CD8-positive, alpha-beta memory T cell (primary cell): ENCODE measurements at regions not wholly inside any gene's neighbourhood (a gene's known extent, or its start where the extent isn't known, plus 50 kb on each side); places are given as distances from the start of the nearest gene placed in this dataset.

Experiments
- CTCF ChIA-PET: fragments of 350-600 bp; sonication (Branson Sonifier 250); formaldehyde crosslinking; loops from one replicate; lab custom pipeline; 2021; ENCODE audit warnings: antibody characterized with exemption; lab: Charles Lee
- POLR2A ChIA-PET: fragments of 350-600 bp; sonication (Branson Sonifier 250); formaldehyde crosslinking; loops from one replicate; lab custom pipeline; 2021; ENCODE audit warnings: antibody characterized with exemption; lab: Charles Lee
- DNase-seq, 5 donors: peaks; one replicate each; pipeline versions ENCODE4 v3.0.0 to v3.0.0-alpha.2; 2020 to 2022; ENCODE audit warnings: mixed read lengths in 1 of 5
- H3K27ac ChIP-seq: one replicate; pipeline ENCODE4 v1.7.0; 2013; ENCODE audit warnings: low read depth, mild to moderate bottlenecking, low read length, moderate library complexity
- H3K27me3 ChIP-seq: 2 replicates; pipeline ENCODE4 v1.7.0; 2013; ENCODE audit warnings: low read length, mild to moderate bottlenecking; ENCODE audit not compliant: insufficient read depth, poor library complexity, severe bottlenecking
- H3K36me3 ChIP-seq: 2 replicates; pipeline ENCODE4 v1.7.0; 2013; ENCODE audit warnings: mild to moderate bottlenecking, low read length, moderate library complexity; ENCODE audit not compliant: insufficient read depth
- H3K4me1 ChIP-seq: 2 replicates; pipeline ENCODE4 v1.7.0; 2013; ENCODE audit warnings: mild to moderate bottlenecking, low read length, moderate library complexity; ENCODE audit not compliant: insufficient read depth
- H3K4me3 ChIP-seq: 2 replicates; pipeline ENCODE4 v1.7.0; 2013; ENCODE audit warnings: mild to moderate bottlenecking, low read length
- H3K9me3 ChIP-seq: 2 replicates; pipeline ENCODE4 v1.7.0; 2013; ENCODE audit warnings: mild to moderate bottlenecking, low read length
- H3K27ac Mint-ChIP-seq, 8 donors: one replicate each; pipeline ENCODE4 v1.8.0; 2020 to 2021; ENCODE audit warnings: mixed read lengths in 8 of 8, mild to moderate bottlenecking in 6 of 8, inconsistent platforms in 3 of 8, moderate library complexity in 3 of 8
- H3K27me3 Mint-ChIP-seq, 2 donors: one replicate each; pipeline ENCODE4 v1.8.0; 2020 to 2021; ENCODE audit warnings: mixed read lengths in 2 of 2, mild to moderate bottlenecking in 1 of 2, moderate library complexity in 1 of 2
- H3K36me3 Mint-ChIP-seq, 3 donors: one replicate each; pipeline ENCODE4 v1.8.0; 2020 to 2021; ENCODE audit warnings: mixed read lengths in 3 of 3, inconsistent platforms in 1 of 3, mild to moderate bottlenecking in 1 of 3
- H3K4me1 Mint-ChIP-seq, 3 donors: one replicate each; pipeline ENCODE4 v1.8.0; 2020 to 2021; ENCODE audit warnings: mixed read lengths in 3 of 3, inconsistent platforms in 1 of 3, mild to moderate bottlenecking in 1 of 3
- H3K4me3 Mint-ChIP-seq, 7 donors: one replicate each; pipeline ENCODE4 v1.8.0; 2020 to 2021; ENCODE audit warnings: mixed read lengths in 7 of 7, mild to moderate bottlenecking in 6 of 7, moderate library complexity in 4 of 7, inconsistent platforms in 2 of 7
- H3K9me3 Mint-ChIP-seq, 5 donors: one replicate each; pipeline ENCODE4 v1.8.0; 2020 to 2022; ENCODE audit warnings: mixed read lengths in 5 of 5, mild to moderate bottlenecking in 3 of 5, moderate library complexity in 2 of 5, inconsistent platforms in 1 of 5

DNA sequence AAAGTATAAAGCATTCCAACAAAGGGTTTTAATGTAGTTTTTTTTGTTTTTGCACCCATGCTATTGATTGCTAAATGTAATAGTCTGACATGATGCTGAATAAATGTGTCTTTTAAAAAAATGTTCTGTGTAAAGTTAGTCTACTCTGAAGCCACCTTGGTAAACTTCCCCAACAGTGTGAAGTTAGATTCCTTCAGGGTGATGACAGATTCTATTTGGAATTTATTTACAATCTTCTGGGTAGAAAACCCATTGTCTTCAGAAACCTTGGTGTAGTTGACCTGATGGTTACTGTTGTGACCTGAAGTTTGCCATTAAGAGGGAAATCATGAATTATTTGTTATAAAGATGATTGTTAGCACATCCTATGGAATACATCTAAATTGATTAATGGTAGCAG lies 64.7 kb upstream of the TRPC7 start:
- Mint-ChIP-seq H3K36me3 (no peaks in the 10 kb centered on the region), H3K4me1 (peaks cover 0 to 9% (median 1%) of the 10 kb centered on the region in 3 donors), H3K9me3 (no peaks in the 10 kb centered on the region), H3K4me3 (no peak overlapping the region), H3K27ac (no peak overlapping the region), H3K27me3 (peaks cover 0 to 2% of the 10 kb centered on the region in 2 donors)
- H3K9me3 ChIP-seq, result no peaks in the 10 kb centered on the region
- H3K4me1 ChIP-seq, result no peaks in the 10 kb centered on the region
- H3K27ac ChIP-seq, result no peak overlapping the region
- no peak for DNase-seq
- no peaks in the 10 kb centered on the region for H3K36me3 ChIP-seq
- POLR2A ChIA-PET, result no interaction called here
- H3K4me3 ChIP-seq, result no peak overlapping the region
- CTCF ChIA-PET, result no interaction called here
- H3K27me3 ChIP-seq, result no peaks in the 10 kb centered on the region

DNA sequence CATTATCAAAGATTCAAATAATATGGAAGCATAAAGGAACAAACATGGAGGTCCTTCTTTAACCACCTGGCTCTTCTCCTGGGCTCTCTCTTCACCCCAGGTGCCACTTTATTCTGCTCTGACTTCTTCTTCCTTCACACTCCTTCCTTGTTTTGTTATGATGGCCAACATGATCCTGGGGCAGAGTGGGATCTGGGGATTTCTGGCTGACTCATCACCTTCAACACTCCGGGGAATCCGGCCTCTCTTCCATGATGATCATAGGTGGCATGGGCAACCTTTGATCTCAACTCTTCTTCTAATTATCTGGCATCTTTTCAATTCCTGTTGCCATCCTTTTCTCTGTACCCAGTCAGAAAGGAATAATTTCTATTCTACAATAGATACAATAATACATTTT lies 62.1 kb upstream of the TRPC7 start:
- Mint-ChIP-seq H3K4me3 (no peak overlapping the region), H3K27me3 (peaks cover 0 to 2% of the 10 kb centered on the region in 2 donors), H3K27ac (peak overlapping the region in 1 of 8 donors; percentile 4), H3K4me1 (peaks cover 0 to 9% (median 1%) of the 10 kb centered on the region in 3 donors), H3K9me3 (no peaks in the 10 kb centered on the region), H3K36me3 (no peaks in the 10 kb centered on the region)
- no peaks in the 10 kb centered on the region for H3K27me3 ChIP-seq
- H3K9me3 ChIP-seq, result no peaks in the 10 kb centered on the region
- no peak for DNase-seq
- no peak overlapping the region for H3K27ac ChIP-seq
- H3K4me1 ChIP-seq, result no peaks in the 10 kb centered on the region
- CTCF ChIA-PET, result no interaction called here
- no peaks in the 10 kb centered on the region for H3K36me3 ChIP-seq
- H3K4me3 ChIP-seq, result no peak overlapping the region
- POLR2A ChIA-PET, result no interaction called here

DNA sequence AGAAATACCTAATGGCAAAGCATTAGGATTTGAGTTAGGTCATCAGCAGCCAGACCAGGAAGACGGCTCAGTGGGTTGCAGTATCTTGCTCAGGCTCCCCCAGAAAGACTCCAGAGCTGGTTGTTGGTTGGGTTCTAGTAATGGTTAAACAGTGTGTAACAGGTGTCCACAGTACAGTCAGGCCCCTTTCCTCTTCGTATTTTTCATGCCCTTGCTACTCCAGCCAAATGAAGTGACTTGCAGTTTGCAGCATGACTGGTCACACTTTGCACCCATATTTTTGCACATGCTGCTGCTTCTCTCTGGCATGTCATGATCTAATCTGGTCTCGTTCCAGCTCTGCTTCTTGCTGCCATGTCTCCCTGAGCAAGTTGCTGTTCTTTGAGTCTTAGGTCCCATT lies 60.6 kb upstream of the TRPC7 start:
- Mint-ChIP-seq H3K4me1 (peaks cover 0 to 9% (median 1%) of the 10 kb centered on the region in 3 donors), H3K27me3 (peaks cover 0 to 6% of the 10 kb centered on the region in 2 donors), H3K27ac (no peak overlapping the region), H3K4me3 (no peak overlapping the region), H3K36me3 (no peaks in the 10 kb centered on the region), H3K9me3 (no peaks in the 10 kb centered on the region)
- DNase-seq, result no peak
- H3K9me3 ChIP-seq, result no peaks in the 10 kb centered on the region
- ChIA-PET POLR2A (no interaction called here), CTCF (no interaction called here)
- H3K36me3 ChIP-seq, result no peaks in the 10 kb centered on the region
- no peaks in the 10 kb centered on the region for H3K4me1 ChIP-seq
- H3K27me3 ChIP-seq, result no peaks in the 10 kb centered on the region
- no peak overlapping the region for H3K4me3 ChIP-seq
- no peak overlapping the region for H3K27ac ChIP-seq

DNA sequence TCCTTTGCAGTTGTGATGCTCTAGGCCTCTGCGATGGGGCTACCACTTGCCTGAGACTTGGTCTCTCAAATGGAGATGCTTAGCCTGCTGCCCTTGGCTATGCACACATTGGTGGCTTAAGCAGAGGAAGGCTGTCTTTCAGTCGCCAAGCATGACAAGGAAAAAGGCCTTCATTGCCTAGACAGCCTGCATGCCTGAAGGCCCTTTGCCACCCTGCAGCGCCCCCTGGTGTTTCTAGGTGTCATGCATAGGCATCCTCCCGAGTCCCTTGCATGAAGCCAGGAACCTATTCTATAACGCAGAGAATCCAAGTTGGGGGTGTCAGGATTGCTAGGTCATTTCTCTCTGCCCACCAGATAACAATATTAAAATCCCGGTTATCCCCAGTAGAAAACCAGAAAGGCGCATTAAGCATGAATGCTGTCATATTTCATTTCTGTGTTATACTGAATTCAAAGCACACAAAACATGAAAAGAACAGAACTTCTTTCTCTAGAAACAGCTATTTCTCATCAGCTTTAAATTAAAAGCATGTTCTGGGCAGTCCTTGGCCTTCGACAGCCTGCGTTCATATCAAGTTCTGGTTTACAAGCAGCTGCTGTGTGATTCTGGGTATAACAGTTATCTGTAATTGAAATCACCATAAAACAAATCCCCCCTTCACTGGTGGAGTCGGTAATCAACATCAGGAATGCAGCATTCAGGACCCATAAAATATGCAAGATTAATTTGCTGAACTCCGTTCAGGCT lies 59.7 kb upstream of the TRPC7 start:
- H3K27ac Mint-ChIP-seq, result no peak overlapping the region
- H3K36me3 Mint-ChIP-seq, result no peaks in the 10 kb centered on the region
- no peak overlapping the region for H3K4me3 ChIP-seq
- no peak overlapping the region for H3K4me3 Mint-ChIP-seq
- H3K4me1 ChIP-seq, result no peaks in the 10 kb centered on the region
- H3K4me1 Mint-ChIP-seq, result peaks cover 0 to 9% (median 1%) of the 10 kb centered on the region in 3 donors
- H3K9me3 Mint-ChIP-seq, result no peaks in the 10 kb centered on the region
- H3K27me3 ChIP-seq, result no peaks in the 10 kb centered on the region
- no peaks in the 10 kb centered on the region for H3K36me3 ChIP-seq
- peak in 4 of 5 donors; percentile 2 to 61 (median 8) for DNase-seq
- H3K9me3 ChIP-seq, result no peaks in the 10 kb centered on the region
- H3K27me3 Mint-ChIP-seq, result peaks cover 0 to 6% of the 10 kb centered on the region in 2 donors
- CTCF ChIA-PET, result no interaction called here
- H3K27ac ChIP-seq, result no peak overlapping the region
- POLR2A ChIA-PET, result no interaction called here

DNA sequence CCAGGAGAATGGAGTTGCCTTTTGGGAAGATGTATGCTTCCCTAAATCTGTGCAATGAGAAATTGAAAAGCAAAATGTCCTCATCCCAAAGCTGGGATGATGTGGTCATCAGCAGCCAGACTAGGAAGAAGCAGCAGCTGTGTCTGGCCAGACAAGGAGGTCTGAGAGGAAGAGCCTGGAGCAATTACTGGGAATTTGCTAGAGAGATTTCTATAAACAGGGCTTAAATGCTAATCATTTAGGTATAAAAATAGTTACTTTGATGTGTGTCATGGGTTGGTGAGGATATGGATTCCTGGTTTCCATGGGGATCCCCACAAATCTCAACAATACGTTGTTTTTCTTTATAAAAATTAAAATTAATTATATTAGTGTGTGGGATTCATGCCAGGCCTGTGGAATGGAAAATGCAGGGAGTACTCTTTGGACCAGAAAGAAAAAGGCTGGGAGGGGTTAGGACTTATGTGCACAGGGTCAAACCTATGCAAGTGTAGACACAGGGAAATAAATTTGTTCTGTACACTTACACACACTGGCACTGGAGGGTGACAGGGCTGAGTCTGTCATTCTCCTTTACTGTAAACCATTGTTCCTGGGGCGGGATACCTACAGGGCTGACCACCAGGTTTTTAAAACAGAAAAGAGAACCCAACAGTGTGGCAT lies 58.7 kb upstream of the TRPC7 start:
- ChIA-PET CTCF (no interaction called here), POLR2A (no interaction called here)
- Mint-ChIP-seq H3K36me3 (no peaks in the 10 kb centered on the region), H3K4me1 (peaks cover 0 to 9% (median 1%) of the 10 kb centered on the region in 3 donors), H3K27me3 (peaks cover 0 to 4% of the 10 kb centered on the region in 2 donors), H3K4me3 (no peak overlapping the region), H3K9me3 (no peaks in the 10 kb centered on the region), H3K27ac (no peak overlapping the region)
- DNase-seq, result no peak
- Histone ChIP-seq H3K36me3 (no peaks in the 10 kb centered on the region), H3K4me3 (no peak overlapping the region), H3K27ac (no peak overlapping the region), H3K9me3 (no peaks in the 10 kb centered on the region), H3K4me1 (no peaks in the 10 kb centered on the region), H3K27me3 (no peaks in the 10 kb centered on the region)

DNA sequence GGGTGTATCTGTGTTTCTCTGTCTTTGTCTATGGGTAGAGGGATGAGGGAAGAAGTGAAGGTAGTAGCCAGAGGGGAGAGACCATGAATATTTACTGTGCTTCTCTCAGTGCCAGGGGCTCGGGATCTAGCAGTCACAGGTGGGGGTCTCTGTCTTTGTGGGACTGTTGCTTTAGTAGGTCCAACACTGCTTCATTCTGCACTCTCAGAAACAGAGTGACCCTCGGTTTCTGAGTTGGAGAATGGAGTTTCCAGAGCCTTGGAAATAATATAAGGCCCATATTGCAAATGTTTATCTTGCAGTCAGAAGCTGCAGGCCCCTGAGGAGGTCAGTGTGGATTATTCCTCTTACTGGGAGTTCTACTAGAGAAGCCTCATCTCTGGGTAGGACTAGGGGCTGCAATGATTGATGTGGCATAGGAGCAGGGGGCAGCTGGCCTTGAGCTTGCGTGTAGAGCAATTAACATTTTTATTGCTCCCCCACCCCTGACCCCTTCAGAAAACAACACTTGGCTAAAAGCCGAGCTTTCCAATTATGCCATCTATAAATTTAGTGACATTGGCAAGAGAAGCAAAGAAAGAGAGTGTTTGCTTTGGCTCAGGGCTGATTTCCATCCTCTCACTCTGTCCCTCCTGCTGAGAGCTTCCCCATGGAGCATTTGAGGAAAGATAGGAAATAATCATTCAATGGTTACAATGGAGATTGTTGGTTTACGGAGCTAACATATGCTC lies 55.0 kb upstream of the TRPC7 start:
- POLR2A ChIA-PET, result no interaction called here

DNA sequence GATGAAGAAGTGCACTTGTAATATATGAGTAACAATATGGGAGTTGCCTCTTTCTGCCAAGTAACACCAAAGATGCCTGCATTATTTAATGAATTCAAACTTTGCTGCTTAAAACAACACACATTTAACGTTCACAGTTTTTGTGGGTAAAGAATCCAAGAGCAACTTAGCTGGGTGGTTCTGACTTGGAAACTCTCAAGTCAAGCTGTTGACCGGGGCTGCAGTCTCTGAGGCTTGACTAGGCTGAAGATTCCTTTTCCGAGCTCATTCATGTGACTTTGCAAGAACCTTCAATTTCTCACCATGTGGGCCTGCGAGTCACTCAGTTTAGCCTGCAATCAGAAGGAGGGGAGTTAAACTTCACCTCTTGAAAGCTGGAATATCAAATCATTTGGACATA lies 53.0 kb upstream of the TRPC7 start:
- ChIA-PET CTCF (no interaction called here), POLR2A (no interaction called here)
- Histone ChIP-seq H3K27ac (no peak overlapping the region), H3K36me3 (no peaks in the 10 kb centered on the region), H3K4me3 (no peak overlapping the region), H3K9me3 (no peaks in the 10 kb centered on the region), H3K27me3 (no peaks in the 10 kb centered on the region), H3K4me1 (no peaks in the 10 kb centered on the region)
- H3K27me3 Mint-ChIP-seq, result peaks cover 0 to 4% of the 10 kb centered on the region in 2 donors
- DNase-seq, result no peak
- H3K27ac Mint-ChIP-seq, result no peak overlapping the region
- no peaks in the 10 kb centered on the region for H3K36me3 Mint-ChIP-seq
- no peak overlapping the region for H3K4me3 Mint-ChIP-seq
- no peaks in the 10 kb centered on the region for H3K9me3 Mint-ChIP-seq
- no peaks in the 10 kb centered on the region for H3K4me1 Mint-ChIP-seq

More for the DNA sequence above, 55.0 kb upstream of the TRPC7 start:
- H3K4me3 Mint-ChIP-seq, result no peak overlapping the region
- H3K27me3 Mint-ChIP-seq, result peaks cover 0 to 4% of the 10 kb centered on the region in 2 donors
- no peak overlapping the region for H3K27ac Mint-ChIP-seq
- Histone ChIP-seq H3K9me3 (no peaks in the 10 kb centered on the region), H3K4me3 (no peak overlapping the region), H3K27ac (no peak overlapping the region), H3K27me3 (no peaks in the 10 kb centered on the region), H3K36me3 (no peaks in the 10 kb centered on the region), H3K4me1 (no peaks in the 10 kb centered on the region)
- no peaks in the 10 kb centered on the region for H3K9me3 Mint-ChIP-seq
- CTCF ChIA-PET, result no interaction called here
- peaks cover 0 to under 1% (median 0%) of the 10 kb centered on the region in 3 donors for H3K4me1 Mint-ChIP-seq
- no peaks in the 10 kb centered on the region for H3K36me3 Mint-ChIP-seq
- DNase-seq, result no peak
